Nephron progenitor cell (in vitro differentiated cells): ENCODE measurements at regions not wholly inside any gene's neighbourhood (a gene's known extent, or its start where the extent isn't known, plus 50 kb on each side); places are given as distances from the start of the nearest gene placed in this dataset.

Experiments
- DNase-seq: peaks from one replicate; pipeline ENCODE4 v3.0.0; 2021
- H3K27ac Mint-ChIP-seq: 2 replicates; pipeline ENCODE4 v1.8.0; 2021; ENCODE audit warnings: mild to moderate bottlenecking, moderate library complexity, mixed read lengths
- H3K27me3 Mint-ChIP-seq: 2 replicates; pipeline ENCODE4 v1.8.0; 2021; ENCODE audit warnings: mild to moderate bottlenecking, low read depth, mixed read lengths; ENCODE audit not compliant: poor library complexity
- H3K36me3 Mint-ChIP-seq: 2 replicates; pipeline ENCODE4 v1.8.0; 2021; ENCODE audit warnings: low read depth, mixed read lengths
- H3K4me1 Mint-ChIP-seq: 2 replicates; pipeline ENCODE4 v1.8.0; 2021; ENCODE audit warnings: mixed read lengths
- H3K4me3 Mint-ChIP-seq: 2 replicates; pipeline ENCODE4 v1.8.0; 2021; ENCODE audit warnings: mild to moderate bottlenecking, moderate library complexity, mixed read lengths
- H3K9me3 Mint-ChIP-seq: 2 replicates; pipeline ENCODE4 v1.8.0; 2021; ENCODE audit warnings: mild to moderate bottlenecking, moderate library complexity, mixed read lengths
- CTCF ChIP-seq: fragments of 200-600 bp; sonication (generic); IDR thresholded peaks from 2 replicates; pipeline ENCODE4 v1.5.0; 2021; ENCODE audit warnings: antibody characterized with exemption

- Mint-ChIP-seq H3K4me3 (no peak overlapping the region), H3K9me3 (peaks cover 23% of the 10 kb centered on the region), H3K27ac (no peak overlapping the region), H3K27me3 (peaks cover 7% of the 10 kb centered on the region), H3K4me1 (no peaks in the 10 kb centered on the region), H3K36me3 (no peaks in the 10 kb centered on the region)
- DNase-seq: no peak
- no peak for TF ChIP-seq CTCF
Measured at GRCh38 chr5:35454011-35454525, 163.6 kb upstream of the SPEF2 start.

- H3K36me3 Mint-ChIP-seq: no peaks in the 10 kb centered on the region
- no peak overlapping the region for H3K27ac Mint-ChIP-seq
- H3K27me3 Mint-ChIP-seq: no peaks in the 10 kb centered on the region
- no peak for TF ChIP-seq CTCF
- no peak overlapping the region for H3K4me3 Mint-ChIP-seq
- H3K4me1 Mint-ChIP-seq: no peaks in the 10 kb centered on the region
- no peak for DNase-seq
- H3K9me3 Mint-ChIP-seq: peaks cover 11% of the 10 kb centered on the region
Measured at GRCh38 chr5:35443803-35444595, 173.7 kb upstream of the SPEF2 start.

- H3K27ac Mint-ChIP-seq: no peak overlapping the region
- peaks cover 11% of the 10 kb centered on the region for H3K9me3 Mint-ChIP-seq
Measured at GRCh38 chr5:35442885-35443639, 174.6 kb upstream of the SPEF2 start.

GRCh38 chr5:35440409-35440808 lies 177.3 kb upstream of the SPEF2 start:
- no peak for DNase-seq
- Mint-ChIP-seq H3K27ac (no peak overlapping the region), H3K4me1 (no peaks in the 10 kb centered on the region), H3K4me3 (no peak overlapping the region), H3K9me3 (peaks cover 7% of the 10 kb centered on the region), H3K36me3 (no peaks in the 10 kb centered on the region), H3K27me3 (no peaks in the 10 kb centered on the region)
- no peak for TF ChIP-seq CTCF

More at GRCh38 chr5:35442885-35443639, 174.6 kb upstream of the SPEF2 start:
- Mint-ChIP-seq H3K27me3 (no peaks in the 10 kb centered on the region), H3K36me3 (no peaks in the 10 kb centered on the region), H3K4me1 (no peaks in the 10 kb centered on the region), H3K4me3 (no peak overlapping the region)
- TF ChIP-seq CTCF: no peak
- DNase-seq: no peak

- TF ChIP-seq CTCF: no peak
- no peak for DNase-seq
- no peaks in the 10 kb centered on the region for H3K9me3 Mint-ChIP-seq
- no peak overlapping the region for H3K27ac Mint-ChIP-seq
- no peaks in the 10 kb centered on the region for H3K27me3 Mint-ChIP-seq
- H3K36me3 Mint-ChIP-seq: no peaks in the 10 kb centered on the region
- H3K4me1 Mint-ChIP-seq: no peaks in the 10 kb centered on the region
- no peak overlapping the region for H3K4me3 Mint-ChIP-seq
Measured at GRCh38 chr5:35438786-35439185, 178.9 kb upstream of the SPEF2 start.
